SK-N-SH (cell line): ENCODE measurements at regions not wholly inside any gene's neighbourhood (a gene's known extent, or its start where the extent isn't known, plus 50 kb on each side); places are given as distances from the start of the nearest gene placed in this dataset.

Experiments
- CTCF ChIA-PET: fragments of 300-600, 350-600 bp; formaldehyde crosslinking; extraction: SDS; loops from one replicate; lab custom pipeline; 2021; lab: Yijun Ruan, JAX
- POLR2A ChIA-PET: fragments of 350-600 bp; sonication (Branson Sonifier 250); formaldehyde crosslinking; extraction: SDS; loops from one replicate; lab custom pipeline; 2020; ENCODE audit warnings: antibody characterized with exemption, inconsistent platforms; lab: Yijun Ruan, JAX
- DNase-seq: peaks from one replicate; pipeline ENCODE4 v3.0.0; 2012
- H2AFZ ChIP-seq: fragments of 200-600 bp; sonication (generic); 2 replicates; pipeline ENCODE4 v1.8.1; 2016; ENCODE audit warnings: antibody characterized with exemption, mild to moderate bottlenecking, low read depth
- H3F3A ChIP-seq: fragments of 200-600 bp; sonication (generic); replicated peaks from 2 replicates; pipeline ENCODE3; 2016; ENCODE audit warnings: antibody characterized with exemption, mild to moderate bottlenecking; ENCODE audit not compliant: insufficient read depth
- H3K27ac ChIP-seq, 2 experiments: fragments of 200-500 bp in 1 of 2; fragments of 200-600 bp in 1 of 2; sonication (Bioruptor generic) in 1 of 2; sonication (generic), shearing (Covaris generic) in 1 of 2; 2 replicates each; pipeline versions ENCODE4 v1.5.1 to v1.6.1; 2014 to 2016; ENCODE audit warnings: low read depth in 2 of 2, inconsistent platforms in 1 of 2, low read length in 1 of 2, mild to moderate bottlenecking in 1 of 2, mixed read lengths in 1 of 2
- H3K27me3 ChIP-seq: fragments of 200-600 bp; sonication (generic), shearing (Covaris generic); 2 replicates; pipeline ENCODE4 v1.6.1; 2016; ENCODE audit warnings: mixed run types; ENCODE audit not compliant: insufficient read depth
- H3K36me3 ChIP-seq, 2 experiments: fragments of 200-500 bp in 1 of 2; fragments of 200-600 bp in 1 of 2; sonication (Bioruptor generic) in 1 of 2; sonication (generic) in 1 of 2; replicated peaks in 1 of 2; 2 replicates each; pipeline versions ENCODE3 to v1.5.1; 2014 to 2016; ENCODE audit warnings: low read length in 1 of 2, mild to moderate bottlenecking in 1 of 2; ENCODE audit not compliant: insufficient read depth in 2 of 2, control insufficient read depth in 1 of 2
- H3K4me1 ChIP-seq, 2 experiments: fragments of 200-500 bp in 1 of 2; fragments of 200-600 bp in 1 of 2; sonication (Bioruptor generic) in 1 of 2; sonication (generic), shearing (Covaris generic) in 1 of 2; 2 replicates each; pipeline versions ENCODE4 v1.5.1 to v1.6.1; 2014 to 2016; ENCODE audit warnings: low read depth in 1 of 2, low read length in 1 of 2, mixed run types in 1 of 2; ENCODE audit not compliant: insufficient read depth in 2 of 2, control insufficient read depth in 1 of 2
- H3K4me2 ChIP-seq: fragments of 200-600 bp; sonication (generic), shearing (Covaris generic); 2 replicates; pipeline ENCODE4 v1.6.1; 2017; ENCODE audit warnings: mixed run types
- H3K4me3 ChIP-seq, 2 experiments: fragments of 200-500 bp in 1 of 2; fragments of 200-600 bp in 1 of 2; sonication (Bioruptor generic) in 1 of 2; sonication (generic), shearing (Covaris generic) in 1 of 2; 2 replicates each; pipeline versions ENCODE4 v1.5.1 to v1.8.1; 2014 to 2016; ENCODE audit warnings: low read depth in 2 of 2, inconsistent platforms in 1 of 2, low read length in 1 of 2, mild to moderate bottlenecking in 1 of 2, mixed read lengths in 1 of 2, moderate library complexity in 1 of 2
- H3K79me2 ChIP-seq: fragments of 200-600 bp; sonication (generic); 2 replicates; pipeline ENCODE4 v1.8.1; 2017; ENCODE audit warnings: mild to moderate bottlenecking; ENCODE audit not compliant: insufficient read depth
- H3K9ac ChIP-seq: fragments of 200-600 bp; sonication (generic); 2 replicates; pipeline ENCODE4 v1.6.1; 2017; ENCODE audit warnings: mixed run types
- H3K9me2 ChIP-seq: fragments of 200-600 bp; sonication (generic); 2 replicates; pipeline ENCODE4 v1.6.1; 2017; ENCODE audit warnings: mixed run types
- H3K9me3 ChIP-seq: fragments of 200-600 bp; sonication (generic); 2 replicates; pipeline ENCODE4 v1.6.1; 2017; ENCODE audit warnings: mixed run types, mild to moderate bottlenecking, moderate library complexity
- H4K20me1 ChIP-seq: fragments of 200-600 bp; sonication (generic); 2 replicates; pipeline ENCODE4 v1.6.1; 2017; ENCODE audit warnings: mild to moderate bottlenecking, mixed run types; ENCODE audit not compliant: insufficient read depth
- ELF1 ChIP-seq: IDR thresholded peaks from 2 replicates; pipeline ENCODE4 v1.4.0; 2012
- EP300 ChIP-seq, 2 experiments: IDR thresholded peaks; 2 replicates each; pipeline versions ENCODE4 v1.4.0 to v1.6.1; 2012; ENCODE audit warnings: borderline replicate concordance in 1 of 2, low read depth in 1 of 2, low read length in 1 of 2
- EZH2phosphoT487 ChIP-seq: fragments of 200-600 bp; sonication (generic); IDR thresholded peaks from 2 replicates; pipeline ENCODE4 v1.6.1; 2017; ENCODE audit warnings: low read depth, mixed run types, mild to moderate bottlenecking, antibody characterized with exemption, moderate library complexity, borderline replicate concordance
- FOSL2 ChIP-seq: IDR thresholded peaks from 2 replicates; pipeline ENCODE4 v1.4.0; 2012; ENCODE audit warnings: low read depth, mild to moderate bottlenecking, moderate library complexity, borderline replicate concordance
- FOXJ3 ChIP-seq: sonication (generic); formaldehyde crosslinking; IDR thresholded peaks from 2 replicates; pipeline ENCODE4 v1.5.1; 2020; ENCODE audit warnings: mild to moderate bottlenecking, missing genetic modification reagents
- GABPA ChIP-seq: IDR thresholded peaks from 2 replicates; pipeline ENCODE4 v1.4.0; 2012; ENCODE audit warnings: low read depth, mild to moderate bottlenecking
- MEF2A ChIP-seq: IDR thresholded peaks from 2 replicates; pipeline ENCODE4 v1.4.0; 2012; ENCODE audit warnings: low read depth, borderline replicate concordance
- PBX3 ChIP-seq: IDR thresholded peaks from 2 replicates; pipeline ENCODE4; 2012
- POLR2AphosphoS5 ChIP-seq: IDR thresholded peaks from 2 replicates; pipeline ENCODE4 v1.6.1; 2012; ENCODE audit warnings: low read depth, low read length
- RCOR1 ChIP-seq: fragments of 150-350 bp; IDR thresholded peaks from 2 replicates; pipeline ENCODE4 v1.6.1; 2017; ENCODE audit warnings: antibody characterized with exemption, low read length
- REST ChIP-seq: IDR thresholded peaks from 2 replicates; pipeline ENCODE4 v1.6.1; 2012; ENCODE audit warnings: mild to moderate bottlenecking, low read depth, low read length, moderate library complexity
- RFX5 ChIP-seq: IDR thresholded peaks from 2 replicates; pipeline ENCODE4 v1.6.1; 2012; ENCODE audit warnings: mild to moderate bottlenecking, improper control_type of control experiment, low read length
- RXRA ChIP-seq: IDR thresholded peaks from 2 replicates; pipeline ENCODE4 v1.4.0; 2012; ENCODE audit warnings: low read depth, mild to moderate bottlenecking, borderline replicate concordance
- SIN3A ChIP-seq: IDR thresholded peaks from 2 replicates; pipeline ENCODE4 v1.6.1; 2012; ENCODE audit warnings: low read depth, mild to moderate bottlenecking, low read length, moderate library complexity, borderline replicate concordance
- TEAD4 ChIP-seq: IDR thresholded peaks from 2 replicates; pipeline ENCODE4 v1.4.0; 2012; ENCODE audit warnings: mild to moderate bottlenecking, borderline replicate concordance; ENCODE audit not compliant: insufficient read depth
- USF1 ChIP-seq: IDR thresholded peaks from 2 replicates; pipeline ENCODE4 v1.4.0; 2012; ENCODE audit warnings: low read depth, borderline replicate concordance
- WGBS: methylation state at CpG from one replicate; pipeline ENCODE4 v1.1.6; 2017; ENCODE audit warnings: low lambda C conversion rate; 5-methylcytosine and 5-hydroxymethylcytosine counted together

- no peak for TF ChIP-seq MEF2A
These were observed 1303.8 kb upstream of the ADGRB3 start (continued) for GRCh38 chr6:67331304-67331703.

- Histone ChIP-seq H3K79me2 (no peaks in the 10 kb centered on the region), H3F3A (no peaks in the 10 kb centered on the region), H3K9ac (no peak overlapping the region), H3K36me3 (no peaks in the 10 kb centered on the region), H2AFZ (no peak overlapping the region), H3K4me3 (no peak overlapping the region), H3K4me1 (no peaks in the 10 kb centered on the region), H3K9me3 (no peaks in the 10 kb centered on the region), H4K20me1 (no peaks in the 10 kb centered on the region), H3K9me2 (no peaks in the 10 kb centered on the region), H3K4me2 (no peak overlapping the region), H3K27me3 (no peaks in the 10 kb centered on the region), H3K27ac (no peak overlapping the region)
- POLR2A ChIA-PET = no interaction called here
- TF ChIP-seq USF1 (no peak), TEAD4 (no peak), RXRA (no peak), REST (no peak), PBX3 (no peak), POLR2AphosphoS5 (no peak), ELF1 (no peak), SIN3A (no peak), RFX5 (no peak), FOSL2 (no peak), RCOR1 (no peak), FOXJ3 (CRISPR knock-in tag) (no peak), EP300 (IDR thresholded peaks at IDR 0.05; ENCODE audit: borderline replicate concordance in 1 of 2, low read depth in 1 of 2, low read length in 1 of 2) (no peak), GABPA (no peak), EZH2phosphoT487 (no peak)
- CTCF ChIA-PET = no interaction called here
- no peak for DNase-seq
- WGBS = 47% methylated on average over 2 of the region's 2 CpGs
These were observed 1306.8 kb upstream of the ADGRB3 start for GRCh38 chr6:67328269-67328668.
